Endothelial cell of umbilical vein (primary cell): ENCODE measurements at regions not wholly inside any gene's neighbourhood (a gene's known extent, or its start where the extent isn't known, plus 50 kb on each side); places are given as distances from the start of the nearest gene placed in this dataset.

Experiments
- BruUV-seq: library from RNA; stranded (reverse); fragments of 400-500 nt; replicated peaks from 2 replicates; lab custom pipeline; 2021; lab: Mats Ljungman, UMichigan
- CTCF ChIA-PET: fragments of 300-600, 350-600 bp; sonication (Branson Sonifier 250); formaldehyde crosslinking; loops from one replicate; lab custom pipeline; 2021; ENCODE audit warnings: antibody characterized with exemption, inconsistent platforms; lab: Charles Lee
- POLR2A ChIA-PET: fragments of 300-600, 350-600 bp; sonication (Branson Sonifier 250); formaldehyde crosslinking; loops from one replicate; lab custom pipeline; 2021; ENCODE audit warnings: antibody characterized with exemption, inconsistent platforms; lab: Charles Lee
- DNase-seq: peaks from one replicate; pipeline ENCODE4 v3.0.0-alpha.2; 2011; ENCODE audit warnings: low read depth, low spot score
- FAIRE-seq: peaks from 2 replicates; lab custom pipeline; 2011; peaks lifted over from hg19 to GRCh38; lab: Jason Lieb, UNC
- H2AFZ ChIP-seq: 2 replicates; pipeline ENCODE4 v1.6.0; 2012; ENCODE audit warnings: low read depth, low read length, control low read depth, inconsistent platforms
- H3K27ac ChIP-seq: 2 replicates; pipeline ENCODE4 v1.5.1; 2011; ENCODE audit warnings: low read depth, mild to moderate bottlenecking, control low read depth, low read length, moderate library complexity; ENCODE audit not compliant: insufficient read depth
- H3K27me3 ChIP-seq, 2 experiments: 2 replicates each; pipeline versions ENCODE4 v1.6.0 to v1.6.1; 2011; ENCODE audit warnings: low read length in 2 of 2, mixed read lengths in 1 of 2; ENCODE audit not compliant: control insufficient read depth in 2 of 2, insufficient read depth in 2 of 2
- H3K36me3 ChIP-seq, 2 experiments: 2 replicates in 1 of 2; 3 replicates in 1 of 2; pipeline ENCODE4 v1.5.1; 2011; ENCODE audit warnings: low read length in 2 of 2, mild to moderate bottlenecking in 1 of 2, moderate library complexity in 1 of 2; ENCODE audit not compliant: control insufficient read depth in 2 of 2, insufficient read depth in 2 of 2; ENCODE audit errors: extremely low read depth in 1 of 2
- H3K4me1 ChIP-seq: 3 replicates; pipeline ENCODE4 v1.5.1; 2011; ENCODE audit warnings: mild to moderate bottlenecking, low read length; ENCODE audit not compliant: control insufficient read depth, insufficient read depth; ENCODE audit errors: extremely low read depth
- H3K4me2 ChIP-seq: 2 replicates; pipeline ENCODE4 v1.6.1; 2011; ENCODE audit warnings: low read length, control low read depth, mixed read lengths; ENCODE audit not compliant: insufficient read depth
- H3K4me3 ChIP-seq, 3 experiments: fragments of 200-600 bp in 1 of 3; sonication (generic), shearing (Covaris generic) in 1 of 3; replicated peaks in 1 of 3; 2 replicates each; pipeline ENCODE4 v1.5.1; 2011 to 2016; ENCODE audit warnings: control low read depth in 3 of 3, low read length in 3 of 3, mild to moderate bottlenecking in 2 of 3, inconsistent platforms in 1 of 3, low read depth in 1 of 3, moderate library complexity in 1 of 3; ENCODE audit not compliant: insufficient read depth in 1 of 3
- H3K79me2 ChIP-seq: 2 replicates; pipeline ENCODE4 v1.6.0; 2012; ENCODE audit warnings: low read length, inconsistent platforms; ENCODE audit not compliant: control insufficient read depth, insufficient read depth
- H3K9ac ChIP-seq: replicated peaks from 2 replicates; pipeline ENCODE3; 2011; ENCODE audit warnings: low read length, control low read depth; ENCODE audit not compliant: insufficient read depth; ENCODE audit errors: extremely low read depth
- H3K9me1 ChIP-seq: replicated peaks from 3 replicates; pipeline ENCODE4 v1.6.0; 2011; ENCODE audit warnings: mild to moderate bottlenecking, low read length; ENCODE audit not compliant: control insufficient read depth, insufficient read depth; ENCODE audit errors: extremely low read depth
- H3K9me3 ChIP-seq: replicated peaks from 2 replicates; pipeline ENCODE4 v1.5.1; 2012; ENCODE audit warnings: low read length, inconsistent platforms; ENCODE audit not compliant: control insufficient read depth, insufficient read depth
- H4K20me1 ChIP-seq: replicated peaks from 2 replicates; pipeline ENCODE3; 2011; ENCODE audit warnings: mild to moderate bottlenecking, low read length; ENCODE audit not compliant: control insufficient read depth, insufficient read depth; ENCODE audit errors: extremely low read depth
- CTCF ChIP-seq, 2 donors: IDR thresholded peaks; 1 replicate in 1 of 2; 2 replicates in 1 of 2; pipeline ENCODE4 v1.5.1; 2011; ENCODE audit warnings: low read length in 2 of 2, mild to moderate bottlenecking in 2 of 2, moderate library complexity in 2 of 2, control low read depth in 1 of 2, inconsistent platforms in 1 of 2, low read depth in 1 of 2; ENCODE audit not compliant: insufficient read depth in 1 of 2; ENCODE audit errors: extremely low read depth in 1 of 2
- EZH2 ChIP-seq: IDR thresholded peaks from 2 replicates; pipeline ENCODE4 v1.6.1; 2012; ENCODE audit warnings: borderline replicate concordance, low read depth, mild to moderate bottlenecking, moderate library complexity, low read length, inconsistent platforms; ENCODE audit not compliant: severe bottlenecking
- FOS ChIP-seq: IDR thresholded peaks from 2 replicates; pipeline ENCODE4 v1.6.1; 2011; ENCODE audit warnings: mild to moderate bottlenecking, low read length, moderate library complexity, borderline replicate concordance; ENCODE audit not compliant: insufficient read depth
- GATA2 ChIP-seq: IDR thresholded peaks from 2 replicates; pipeline ENCODE4 v1.7.0; 2011; ENCODE audit warnings: low read depth, mild to moderate bottlenecking, moderate library complexity, mixed read lengths, low read length; ENCODE audit not compliant: insufficient read length, insufficient read depth
- JUN ChIP-seq: IDR thresholded peaks from 2 replicates; pipeline ENCODE4 v1.6.1; 2011; ENCODE audit warnings: borderline replicate concordance, low read depth; ENCODE audit not compliant: insufficient read length, insufficient read depth
- MYC ChIP-seq: IDR thresholded peaks from one replicate; pipeline ENCODE4 v1.6.1; 2011; ENCODE audit warnings: mild to moderate bottlenecking, low read depth, low read length
- POLR2A ChIP-seq: IDR thresholded peaks from 2 replicates; pipeline ENCODE4 v1.6.1; 2012; ENCODE audit warnings: low read depth, mild to moderate bottlenecking, control low read depth, low read length
- POLR2AphosphoS5 ChIP-seq: IDR thresholded peaks from 2 replicates; pipeline ENCODE4 v1.6.1; 2012; ENCODE audit warnings: low read depth, mild to moderate bottlenecking, control low read depth, low read length, moderate library complexity; ENCODE audit not compliant: insufficient read depth
- dilution Hi-C: fragments of 300-500 bp; cut with MboI; formaldehyde crosslinking; loops from one replicate; pipeline ENCODE4 v1.15.0; 2019; ENCODE audit warnings: low sequenced_read_pairs; ENCODE audit not compliant: extremely low pct_ligation_motif_present
- intact Hi-C: fragments of 100-400 bp; cut with micrococcal nuclease; formaldehyde crosslinking; loops from one replicate; pipeline ENCODE4 v1.10.0; 2022
- TF ChIP-seq, protein P1 (sequence below): IDR thresholded peaks from 2 replicates; pipeline ENCODE4 v1.6.1; 2011; ENCODE audit not compliant: insufficient read depth, insufficient read length

DNA sequence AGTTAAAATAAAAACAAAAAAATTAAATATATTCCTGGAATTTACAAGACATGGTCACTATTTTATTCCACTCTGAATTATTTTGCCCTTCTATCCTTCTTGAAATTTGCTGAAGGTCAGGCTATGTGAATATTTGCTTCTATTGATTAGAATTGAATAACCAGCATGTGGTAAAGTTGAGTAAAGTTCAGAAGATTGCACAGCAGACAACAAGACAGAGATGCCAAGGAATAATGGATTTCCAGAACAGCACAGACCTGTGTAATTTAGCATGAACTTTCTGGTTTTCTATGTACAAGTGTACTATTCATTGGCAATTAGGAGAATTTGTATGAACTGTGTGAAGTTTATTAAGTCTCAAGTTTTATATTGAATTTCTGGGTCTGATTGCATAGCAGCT, 352.4 kb downstream of the TBC1D32 start:
- Histone ChIP-seq H3K4me1 (no peaks in the 10 kb centered on the region), H3K27me3 (no peaks in the 10 kb centered on the region), H3K4me3 (no peak overlapping the region), H3K27ac (no peak overlapping the region), H4K20me1 (no peaks in the 10 kb centered on the region), H3K9ac (no peak overlapping the region), H2AFZ (no peak overlapping the region), H3K9me3 (no peaks in the 10 kb centered on the region), H3K4me2 (no peak overlapping the region), H3K79me2 (no peaks in the 10 kb centered on the region), H3K9me1 (no peaks in the 10 kb centered on the region), H3K36me3 (no peaks in the 10 kb centered on the region)
- TF ChIP-seq GATA2, result no peak
- no peak for TF ChIP-seq CTCF (IDR thresholded peaks at IDR 0.05; ENCODE audit: extremely low read depth in 1 of 2, insufficient read depth in 1 of 2, low read depth in 1 of 2, low read length in 2 of 2)
- TF ChIP-seq EZH2, result no peak
- TF ChIP-seq, protein P1, sequence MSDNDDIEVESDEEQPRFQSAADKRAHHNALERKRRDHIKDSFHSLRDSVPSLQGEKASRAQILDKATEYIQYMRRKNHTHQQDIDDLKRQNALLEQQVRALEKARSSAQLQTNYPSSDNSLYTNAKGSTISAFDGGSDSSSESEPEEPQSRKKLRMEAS, result no peak
- TF ChIP-seq POLR2AphosphoS5, result no peak
- no peak for TF ChIP-seq POLR2A
- TF ChIP-seq MYC, result no peak
- no peak for TF ChIP-seq FOS
- no peak for TF ChIP-seq JUN
- ChIA-PET CTCF (no interaction called here), POLR2A (no interaction called here)
- BruUV-seq, result no TSS peak
- FAIRE-seq (no peak), DNase-seq (no peak)
- dilution Hi-C loops, result no loop called here
- intact Hi-C loops, result no loop called here
